Naive thymus-derived CD4-positive, alpha-beta T cell (primary cell): ENCODE measurements at regions not wholly inside any gene's neighbourhood (a gene's known extent, or its start where the extent isn't known, plus 50 kb on each side); places are given as distances from the start of the nearest gene placed in this dataset.

Source experiments
- ATAC-seq: fragments of 150-1000 bp; cut with Tn5 transposase; 2 replicates; pipeline ENCODE4 v1.10.0; 2021; ENCODE audit warnings: mild to moderate bottlenecking, moderate library complexity
- CTCF ChIA-PET: fragments of 350-600 bp; sonication (Branson Sonifier 250); formaldehyde crosslinking; loops from one replicate; lab custom pipeline; 2021; ENCODE audit warnings: antibody characterized with exemption; lab: Charles Lee
- POLR2A ChIA-PET: fragments of 350-600 bp; sonication (Branson Sonifier 250); formaldehyde crosslinking; loops from one replicate; lab custom pipeline; 2021; ENCODE audit warnings: antibody characterized with exemption, inconsistent platforms; lab: Charles Lee
- DNase-seq, 9 donors: peaks; one replicate each; pipeline versions ENCODE4 v3.0.0 to v3.0.0-alpha.2; 2020 to 2022; ENCODE audit warnings: mixed read lengths in 1 of 9
- H3K27ac ChIP-seq: one replicate; pipeline ENCODE4 v1.7.0; 2013; ENCODE audit warnings: mild to moderate bottlenecking, low read depth, low read length, moderate library complexity
- H3K27me3 ChIP-seq, 2 donors: one replicate each; pipeline ENCODE4 v1.7.0; 2013; ENCODE audit warnings: low read length in 2 of 2, mild to moderate bottlenecking in 2 of 2, moderate library complexity in 2 of 2; ENCODE audit not compliant: control insufficient read depth in 2 of 2, insufficient read depth in 2 of 2
- H3K36me3 ChIP-seq, 3 experiments: 1 replicate in 2 of 3; 2 replicates in 1 of 3; pipeline ENCODE4 v1.7.0; 2013; ENCODE audit warnings: low read length in 3 of 3, mild to moderate bottlenecking in 3 of 3, moderate library complexity in 1 of 3; ENCODE audit not compliant: insufficient read depth in 3 of 3, control insufficient read depth in 2 of 3
- H3K4me1 ChIP-seq, 2 donors: one replicate each; pipeline ENCODE4 v1.7.0; 2013; ENCODE audit warnings: low read length in 2 of 2, mild to moderate bottlenecking in 2 of 2, moderate library complexity in 1 of 2; ENCODE audit not compliant: control insufficient read depth in 2 of 2, insufficient read depth in 2 of 2
- H3K4me3 ChIP-seq: 2 replicates; pipeline ENCODE4 v1.7.0; 2013; ENCODE audit warnings: mild to moderate bottlenecking, low read length
- H3K9me3 ChIP-seq, 3 experiments: 1 replicate in 2 of 3; 2 replicates in 1 of 3; pipeline ENCODE4 v1.7.0; 2013; ENCODE audit warnings: low read length in 3 of 3; ENCODE audit not compliant: control insufficient read depth in 2 of 3
- H3K27ac Mint-ChIP-seq, 9 donors: one replicate each; pipeline ENCODE4 v1.8.0; 2020 to 2022; ENCODE audit warnings: mixed read lengths in 9 of 9, mild to moderate bottlenecking in 8 of 9, moderate library complexity in 5 of 9, inconsistent platforms in 2 of 9
- H3K27me3 Mint-ChIP-seq, 5 donors: one replicate each; pipeline ENCODE4 v1.8.0; 2021 to 2022; ENCODE audit warnings: mixed read lengths in 5 of 5, mild to moderate bottlenecking in 1 of 5
- H3K36me3 Mint-ChIP-seq, 5 donors: one replicate each; pipeline ENCODE4 v1.8.0; 2020 to 2022; ENCODE audit warnings: mixed read lengths in 5 of 5, mild to moderate bottlenecking in 3 of 5, inconsistent platforms in 1 of 5
- H3K4me1 Mint-ChIP-seq, 7 donors: one replicate each; pipeline ENCODE4 v1.8.0; 2020 to 2022; ENCODE audit warnings: mixed read lengths in 7 of 7, mild to moderate bottlenecking in 3 of 7, inconsistent platforms in 1 of 7
- H3K4me3 Mint-ChIP-seq, 10 donors: one replicate each; pipeline ENCODE4 v1.8.0; 2020 to 2022; ENCODE audit warnings: mild to moderate bottlenecking in 10 of 10, mixed read lengths in 10 of 10, moderate library complexity in 6 of 10, inconsistent platforms in 2 of 10
- H3K9me3 Mint-ChIP-seq, 11 donors: one replicate each; pipeline ENCODE4 v1.8.0; 2020 to 2022; ENCODE audit warnings: mixed read lengths in 11 of 11, mild to moderate bottlenecking in 4 of 11, inconsistent platforms in 1 of 11, moderate library complexity in 1 of 11
- intact Hi-C, 2 donors: fragments of 100-400 bp; cut with micrococcal nuclease; formaldehyde crosslinking; loops; one replicate each; pipeline ENCODE4 v1.15.1; 2023

DNA sequence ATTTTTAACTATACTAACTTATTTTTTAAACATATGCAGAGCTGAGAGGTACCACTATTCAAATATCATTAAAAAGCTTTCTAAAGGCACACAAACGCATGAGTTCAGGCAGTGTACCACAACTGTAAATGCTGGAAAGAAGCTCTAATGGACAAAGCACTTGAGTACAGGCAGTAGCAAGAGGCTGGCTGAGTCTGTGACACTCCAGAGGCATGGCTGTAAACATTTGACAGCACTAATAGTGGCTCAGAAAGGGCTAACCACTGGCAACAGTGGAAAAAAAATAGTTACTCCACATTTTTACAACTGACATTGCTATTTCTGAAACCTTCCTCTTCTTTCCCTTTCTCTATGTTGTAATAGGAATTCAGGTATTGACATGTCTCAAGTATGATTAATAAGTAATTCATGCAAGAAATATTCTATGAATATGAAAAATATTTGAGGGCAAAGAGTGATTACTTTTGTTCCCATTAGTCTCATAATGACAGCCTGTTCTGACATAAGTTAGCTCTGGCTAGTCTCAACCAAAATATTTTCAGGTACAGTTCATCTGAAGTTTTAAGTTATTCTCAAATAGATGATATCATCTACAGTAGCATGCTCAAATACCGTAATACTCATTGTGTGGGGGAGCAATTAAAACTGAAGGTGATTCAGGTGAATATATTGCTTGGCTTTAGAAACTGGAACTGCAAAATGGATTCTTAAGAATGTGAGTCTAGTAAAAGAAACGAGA, 324.0 kb upstream of the POT1 start:
- H3K4me1 ChIP-seq, result no peaks in the 10 kb centered on the region
- Mint-ChIP-seq H3K27me3 (no peaks in the 10 kb centered on the region), H3K4me1 (no peaks in the 10 kb centered on the region), H3K36me3 (no peaks in the 10 kb centered on the region), H3K4me3 (no peak overlapping the region), H3K27ac (no peak overlapping the region), H3K9me3 (peaks cover 0 to 6% (median 0%) of the 10 kb centered on the region in 11 donors)
- CTCF ChIA-PET, result no interaction called here
- H3K27ac ChIP-seq, result no peak overlapping the region
- ATAC-seq, result no peak
- no peaks in the 10 kb centered on the region for H3K27me3 ChIP-seq
- POLR2A ChIA-PET, result no interaction called here
- H3K36me3 ChIP-seq, result no peaks in the 10 kb centered on the region
- no peak overlapping the region for H3K4me3 ChIP-seq
- no peaks in the 10 kb centered on the region for H3K9me3 ChIP-seq
- DNase-seq, result no peak
- intact Hi-C loops, result no loop called here

GRCh38 chr7:125247514-125248098, 318.0 kb upstream of the POT1 start:
- Mint-ChIP-seq H3K4me1 (no peaks in the 10 kb centered on the region), H3K27me3 (no peaks in the 10 kb centered on the region), H3K9me3 (peaks cover 0 to 6% (median 0%) of the 10 kb centered on the region in 11 donors), H3K27ac (no peak overlapping the region), H3K4me3 (no peak overlapping the region), H3K36me3 (no peaks in the 10 kb centered on the region)
- H3K36me3 ChIP-seq, result no peaks in the 10 kb centered on the region
- H3K4me1 ChIP-seq, result no peaks in the 10 kb centered on the region
- POLR2A ChIA-PET, result no interaction called here
- ATAC-seq (no peak), DNase-seq (no peak)
- no peaks in the 10 kb centered on the region for H3K9me3 ChIP-seq
- no peak overlapping the region for H3K4me3 ChIP-seq
- no peaks in the 10 kb centered on the region for H3K27me3 ChIP-seq
- H3K27ac ChIP-seq, result no peak overlapping the region
- intact Hi-C loops, result no loop called here
- CTCF ChIA-PET, result no interaction called here

DNA sequence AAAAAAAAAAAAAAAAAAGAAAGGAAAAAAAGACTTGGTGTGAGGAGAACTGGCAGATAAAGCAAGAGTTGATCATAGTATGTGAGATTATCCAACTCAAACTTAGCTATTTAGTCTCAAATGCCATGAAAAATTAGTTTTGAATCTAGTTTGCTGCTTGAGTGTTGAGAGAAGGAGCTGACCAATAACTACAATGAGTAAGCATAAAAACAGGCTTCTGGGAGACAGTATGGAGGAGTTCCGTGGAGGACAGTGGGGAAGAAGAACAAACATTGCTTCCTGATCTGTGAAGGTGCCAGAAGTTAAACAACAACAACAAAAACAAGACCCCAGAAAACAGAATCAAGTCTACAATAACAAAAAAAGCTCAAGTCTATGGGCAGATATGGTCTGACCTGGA, 317.1 kb upstream of the POT1 start:
- Mint-ChIP-seq H3K36me3 (no peaks in the 10 kb centered on the region), H3K27ac (no peak overlapping the region), H3K9me3 (peaks cover 0 to 5% (median 0%) of the 10 kb centered on the region in 11 donors), H3K4me1 (peaks cover 0 to under 1% (median 0%) of the 10 kb centered on the region in 7 donors), H3K27me3 (no peaks in the 10 kb centered on the region), H3K4me3 (no peak overlapping the region)
- DNase-seq (no peak), ATAC-seq (no peak)
- H3K27me3 ChIP-seq, result no peaks in the 10 kb centered on the region
- no peak overlapping the region for H3K4me3 ChIP-seq
- no peaks in the 10 kb centered on the region for H3K4me1 ChIP-seq
- no peaks in the 10 kb centered on the region for H3K36me3 ChIP-seq
- intact Hi-C loops, result no loop called here
- ChIA-PET POLR2A (no interaction called here), CTCF (no interaction called here)
- H3K27ac ChIP-seq, result no peak overlapping the region
- no peaks in the 10 kb centered on the region for H3K9me3 ChIP-seq

- Histone ChIP-seq H3K27me3 (no peaks in the 10 kb centered on the region), H3K4me3 (no peak overlapping the region), H3K9me3 (no peaks in the 10 kb centered on the region), H3K4me1 (no peaks in the 10 kb centered on the region), H3K36me3 (no peaks in the 10 kb centered on the region), H3K27ac (no peak overlapping the region)
- Mint-ChIP-seq H3K9me3 (peaks cover 0 to 7% (median 0%) of the 10 kb centered on the region in 11 donors), H3K4me1 (peaks cover 0 to 4% (median 0%) of the 10 kb centered on the region in 7 donors), H3K27ac (no peak overlapping the region), H3K4me3 (no peak overlapping the region), H3K36me3 (no peaks in the 10 kb centered on the region), H3K27me3 (no peaks in the 10 kb centered on the region)
- CTCF ChIA-PET, result no interaction called here
- POLR2A ChIA-PET, result no interaction called here
- ATAC-seq, result no peak
- intact Hi-C loops, result no loop called here
- no peak for DNase-seq
These were observed 311.9 kb upstream of the POT1 start for GRCh38 chr7:125241548-125241947.

- no peak for DNase-seq
- H3K27me3 Mint-ChIP-seq, result no peaks in the 10 kb centered on the region
- ChIA-PET CTCF (no interaction called here), POLR2A (no interaction called here)
- no peak overlapping the region for H3K27ac Mint-ChIP-seq
- no peaks in the 10 kb centered on the region for H3K36me3 Mint-ChIP-seq
- Histone ChIP-seq H3K9me3 (no peaks in the 10 kb centered on the region), H3K36me3 (no peaks in the 10 kb centered on the region), H3K27me3 (no peaks in the 10 kb centered on the region), H3K27ac (no peak overlapping the region), H3K4me3 (no peak overlapping the region), H3K4me1 (no peaks in the 10 kb centered on the region)
- intact Hi-C loops, result no loop called here
- peaks cover 0 to 8% (median 5%) of the 10 kb centered on the region in 11 donors for H3K9me3 Mint-ChIP-seq
- no peak overlapping the region for H3K4me3 Mint-ChIP-seq
- no peak for ATAC-seq
- H3K4me1 Mint-ChIP-seq, result no peaks in the 10 kb centered on the region
These were observed 293.0 kb upstream of the POT1 start for GRCh38 chr7:125222596-125222995.

GRCh38 chr7:125218076-125218475, 288.5 kb upstream of the POT1 start:
- H3K4me1 ChIP-seq, result no peaks in the 10 kb centered on the region
- POLR2A ChIA-PET, result no interaction called here
- peaks cover 0 to 18% (median 6%) of the 10 kb centered on the region in 11 donors for H3K9me3 Mint-ChIP-seq
- H3K4me3 ChIP-seq, result no peak overlapping the region
- H3K4me3 Mint-ChIP-seq, result no peak overlapping the region
- H3K27ac ChIP-seq, result no peak overlapping the region
- no peak for DNase-seq
- intact Hi-C loops, result no loop called here
- no peaks in the 10 kb centered on the region for H3K4me1 Mint-ChIP-seq
- no peaks in the 10 kb centered on the region for H3K36me3 ChIP-seq
- ATAC-seq, result no peak
- no peaks in the 10 kb centered on the region for H3K27me3 Mint-ChIP-seq
- H3K9me3 ChIP-seq, result no peaks in the 10 kb centered on the region
- H3K27me3 ChIP-seq, result no peaks in the 10 kb centered on the region
- no peaks in the 10 kb centered on the region for H3K36me3 Mint-ChIP-seq
- CTCF ChIA-PET, result no interaction called here
- H3K27ac Mint-ChIP-seq, result no peak overlapping the region

GRCh38 chr7:125201002-125201401, 271.4 kb upstream of the POT1 start:
- Histone ChIP-seq H3K27ac (no peak overlapping the region), H3K9me3 (no peaks in the 10 kb centered on the region), H3K4me1 (no peaks in the 10 kb centered on the region), H3K36me3 (no peaks in the 10 kb centered on the region), H3K4me3 (no peak overlapping the region), H3K27me3 (no peaks in the 10 kb centered on the region)
- Mint-ChIP-seq H3K36me3 (peaks cover 0 to 4% (median 0%) of the 10 kb centered on the region in 5 donors), H3K4me3 (no peak overlapping the region), H3K27ac (no peak overlapping the region), H3K27me3 (no peaks in the 10 kb centered on the region), H3K9me3 (peaks cover 0 to 10% (median 0%) of the 10 kb centered on the region in 11 donors), H3K4me1 (no peaks in the 10 kb centered on the region)
- ATAC-seq (no peak), DNase-seq (no peak)
- ChIA-PET POLR2A (no interaction called here), CTCF (no interaction called here)
- intact Hi-C loops, result no loop called here
